Neural cell (in vitro differentiated cells): ENCODE measurements at regions not wholly inside any gene's neighbourhood (a gene's known extent, or its start where the extent isn't known, plus 50 kb on each side); places are given as distances from the start of the nearest gene placed in this dataset.

ENCODE experiments used
- H2AFZ ChIP-seq: fragments of 200-600, 300-800 bp; sonication (generic), shearing (Covaris generic); 2 replicates; pipeline ENCODE4 v1.6.0; 2014; ENCODE audit warnings: low read depth, mild to moderate bottlenecking, antibody characterized with exemption, low read length, moderate library complexity
- H3F3A ChIP-seq: fragments of 200-600 bp; shearing (Covaris generic); 2 replicates; pipeline ENCODE4 v1.6.1; 2016; ENCODE audit warnings: mild to moderate bottlenecking, moderate library complexity, mixed read lengths, antibody characterized with exemption, low read length; ENCODE audit not compliant: insufficient read depth, poor library complexity, severe bottlenecking
- H3K27ac ChIP-seq: fragments of 200-600, 300-800 bp; sonication (generic), shearing (Covaris generic); 2 replicates; pipeline ENCODE4 v1.5.1; 2014; ENCODE audit warnings: mild to moderate bottlenecking, low read length, moderate library complexity
- H3K27me3 ChIP-seq: fragments of 300-800, 200-600 bp; sonication (generic), shearing (Covaris generic); 2 replicates; pipeline ENCODE4 v1.6.0; 2014; ENCODE audit warnings: mild to moderate bottlenecking, low read depth, low read length, moderate library complexity; ENCODE audit not compliant: insufficient read depth
- H3K36me3 ChIP-seq: fragments of 300-800, 200-600 bp; sonication (generic), shearing (Covaris generic); 2 replicates; pipeline ENCODE4 v1.5.1; 2014; ENCODE audit warnings: mild to moderate bottlenecking, antibody characterized with exemption, low read length, moderate library complexity; ENCODE audit not compliant: insufficient read depth
- H3K4me2 ChIP-seq: fragments of 300-800, 200-600 bp; sonication (generic), shearing (Covaris generic); 2 replicates; pipeline ENCODE4 v1.6.0; 2014; ENCODE audit warnings: mild to moderate bottlenecking, low read length
- H3K4me3 ChIP-seq: fragments of 300-800, 200-600 bp; sonication (generic), shearing (Covaris generic); 2 replicates; pipeline ENCODE4 v1.5.1; 2014; ENCODE audit warnings: mild to moderate bottlenecking, low read length, moderate library complexity
- H3K79me2 ChIP-seq: fragments of 200-600 bp; shearing (Covaris generic); replicated peaks from 2 replicates; pipeline ENCODE4 v1.6.0; 2014; ENCODE audit warnings: mild to moderate bottlenecking, low read length, moderate library complexity; ENCODE audit not compliant: insufficient read depth
- H3K9ac ChIP-seq: fragments of 300-800, 200-600 bp; sonication (generic), shearing (Covaris generic); 2 replicates; pipeline ENCODE4 v1.6.1; 2016; ENCODE audit warnings: mild to moderate bottlenecking, low read length, mixed read lengths
- H3K9me2 ChIP-seq: fragments of 200-600 bp; shearing (Covaris generic); 2 replicates; pipeline ENCODE4 v1.6.1; 2016; ENCODE audit warnings: mild to moderate bottlenecking, low read length, mixed read lengths; ENCODE audit not compliant: insufficient read depth
- H3K9me3 ChIP-seq: fragments of 200-600, 300-800 bp; sonication (generic), shearing (Covaris generic); 2 replicates; pipeline ENCODE4 v1.6.1; 2016; ENCODE audit warnings: mild to moderate bottlenecking, mixed run types, low read length, moderate library complexity, mixed read lengths
- H4K20me1 ChIP-seq: fragments of 200-600 bp; shearing (Covaris generic); 2 replicates; pipeline ENCODE4 v1.6.1; 2016; ENCODE audit warnings: mild to moderate bottlenecking, mixed run types; ENCODE audit not compliant: insufficient read depth
- EP300 ChIP-seq: fragments of 450-650 bp; conservative IDR thresholded peaks from 2 replicates; pipeline ENCODE4 v1.6.1; 2014; ENCODE audit warnings: antibody characterized with exemption, mild to moderate bottlenecking, moderate library complexity; ENCODE audit not compliant: poor library complexity, severe bottlenecking
- EZH2 ChIP-seq: fragments of 200-600, 300-800 bp; shearing (Covaris generic), sonication (generic); IDR thresholded peaks from 2 replicates; pipeline ENCODE4 v1.6.1; 2014; ENCODE audit warnings: antibody characterized with exemption, low read length, borderline replicate concordance, mild to moderate bottlenecking; ENCODE audit not compliant: insufficient read depth, poor library complexity, severe bottlenecking
- MXI1 ChIP-seq: fragments of 450-650 bp; conservative IDR thresholded peaks from 2 replicates; pipeline ENCODE4 v1.6.1; 2014; ENCODE audit warnings: antibody characterized with exemption, mild to moderate bottlenecking; ENCODE audit not compliant: poor library complexity, severe bottlenecking
- POLR2AphosphoS5 ChIP-seq: IDR thresholded peaks from 2 replicates; pipeline ENCODE4 v1.6.1; 2012
- RAD21 ChIP-seq: fragments of 450-650 bp; conservative IDR thresholded peaks from 2 replicates; pipeline ENCODE4 v1.6.1; 2014; ENCODE audit warnings: antibody characterized with exemption, mild to moderate bottlenecking, moderate library complexity
- SMC3 ChIP-seq: fragments of 450-650 bp; conservative IDR thresholded peaks from 2 replicates; pipeline ENCODE4 v1.6.1; 2014; ENCODE audit warnings: antibody characterized with exemption, mild to moderate bottlenecking, moderate library complexity; ENCODE audit not compliant: poor library complexity
- TAF1 ChIP-seq: IDR thresholded peaks from 2 replicates; pipeline ENCODE4 v1.6.1; 2012; ENCODE audit warnings: low read depth
- TF ChIP-seq, protein P1 (sequence below): IDR thresholded peaks from 2 replicates; pipeline ENCODE4 v1.6.1; 2012; ENCODE audit warnings: borderline replicate concordance
- TF ChIP-seq, protein P2 (sequence below): fragments of 450-650 bp; IDR thresholded peaks from 2 replicates; pipeline ENCODE4 v1.5.1; 2014; ENCODE audit warnings: antibody characterized with exemption, mild to moderate bottlenecking, moderate library complexity; ENCODE audit not compliant: poor library complexity, severe bottlenecking

DNA sequence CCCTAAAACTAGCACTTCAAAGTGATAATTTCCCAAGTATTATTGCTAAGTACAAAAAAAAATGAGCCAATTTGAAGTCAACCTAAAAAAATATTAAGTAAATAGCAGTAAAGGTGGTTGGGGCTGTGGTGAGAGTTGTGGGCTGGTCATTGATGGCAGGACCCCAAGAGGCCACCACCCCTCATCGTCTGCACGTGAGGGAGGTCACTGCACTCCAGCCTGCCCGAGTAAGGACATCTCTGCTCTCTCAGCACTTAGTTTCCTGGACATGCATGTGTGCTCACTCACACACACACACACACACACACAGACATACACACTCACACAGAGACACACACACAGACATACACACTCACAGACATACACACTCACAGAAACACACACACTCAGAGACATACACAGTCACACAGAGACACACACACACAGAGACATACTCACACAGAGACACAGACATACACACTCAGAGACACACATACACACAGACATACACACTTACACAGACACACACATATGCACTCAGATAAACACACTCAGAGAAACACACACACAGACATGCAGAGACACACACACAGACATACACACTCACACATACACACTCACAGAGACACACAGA lies 127.2 kb upstream of the SOX1 start:
- Histone ChIP-seq H3F3A (no peaks in the 10 kb centered on the region), H3K4me3 (no peak overlapping the region), H3K9me2 (no peaks in the 10 kb centered on the region), H3K9ac (no peak overlapping the region), H3K9me3 (no peaks in the 10 kb centered on the region), H3K79me2 (no peaks in the 10 kb centered on the region), H2AFZ (no peak overlapping the region), H3K27ac (no peak overlapping the region), H4K20me1 (no peaks in the 10 kb centered on the region), H3K4me2 (no peak overlapping the region), H3K36me3 (no peaks in the 10 kb centered on the region), H3K27me3 (no peaks in the 10 kb centered on the region)
- TF ChIP-seq POLR2AphosphoS5 = no peak
- TF ChIP-seq RAD21 = no peak
- TF ChIP-seq, protein P1, sequence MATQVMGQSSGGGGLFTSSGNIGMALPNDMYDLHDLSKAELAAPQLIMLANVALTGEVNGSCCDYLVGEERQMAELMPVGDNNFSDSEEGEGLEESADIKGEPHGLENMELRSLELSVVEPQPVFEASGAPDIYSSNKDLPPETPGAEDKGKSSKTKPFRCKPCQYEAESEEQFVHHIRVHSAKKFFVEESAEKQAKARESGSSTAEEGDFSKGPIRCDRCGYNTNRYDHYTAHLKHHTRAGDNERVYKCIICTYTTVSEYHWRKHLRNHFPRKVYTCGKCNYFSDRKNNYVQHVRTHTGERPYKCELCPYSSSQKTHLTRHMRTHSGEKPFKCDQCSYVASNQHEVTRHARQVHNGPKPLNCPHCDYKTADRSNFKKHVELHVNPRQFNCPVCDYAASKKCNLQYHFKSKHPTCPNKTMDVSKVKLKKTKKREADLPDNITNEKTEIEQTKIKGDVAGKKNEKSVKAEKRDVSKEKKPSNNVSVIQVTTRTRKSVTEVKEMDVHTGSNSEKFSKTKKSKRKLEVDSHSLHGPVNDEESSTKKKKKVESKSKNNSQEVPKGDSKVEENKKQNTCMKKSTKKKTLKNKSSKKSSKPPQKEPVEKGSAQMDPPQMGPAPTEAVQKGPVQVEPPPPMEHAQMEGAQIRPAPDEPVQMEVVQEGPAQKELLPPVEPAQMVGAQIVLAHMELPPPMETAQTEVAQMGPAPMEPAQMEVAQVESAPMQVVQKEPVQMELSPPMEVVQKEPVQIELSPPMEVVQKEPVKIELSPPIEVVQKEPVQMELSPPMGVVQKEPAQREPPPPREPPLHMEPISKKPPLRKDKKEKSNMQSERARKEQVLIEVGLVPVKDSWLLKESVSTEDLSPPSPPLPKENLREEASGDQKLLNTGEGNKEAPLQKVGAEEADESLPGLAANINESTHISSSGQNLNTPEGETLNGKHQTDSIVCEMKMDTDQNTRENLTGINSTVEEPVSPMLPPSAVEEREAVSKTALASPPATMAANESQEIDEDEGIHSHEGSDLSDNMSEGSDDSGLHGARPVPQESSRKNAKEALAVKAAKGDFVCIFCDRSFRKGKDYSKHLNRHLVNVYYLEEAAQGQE = no peak
- TF ChIP-seq MXI1 = no peak
- TF ChIP-seq EP300 = no peak
- no peak for TF ChIP-seq EZH2
- no peak for TF ChIP-seq SMC3
- TF ChIP-seq, protein P2, sequence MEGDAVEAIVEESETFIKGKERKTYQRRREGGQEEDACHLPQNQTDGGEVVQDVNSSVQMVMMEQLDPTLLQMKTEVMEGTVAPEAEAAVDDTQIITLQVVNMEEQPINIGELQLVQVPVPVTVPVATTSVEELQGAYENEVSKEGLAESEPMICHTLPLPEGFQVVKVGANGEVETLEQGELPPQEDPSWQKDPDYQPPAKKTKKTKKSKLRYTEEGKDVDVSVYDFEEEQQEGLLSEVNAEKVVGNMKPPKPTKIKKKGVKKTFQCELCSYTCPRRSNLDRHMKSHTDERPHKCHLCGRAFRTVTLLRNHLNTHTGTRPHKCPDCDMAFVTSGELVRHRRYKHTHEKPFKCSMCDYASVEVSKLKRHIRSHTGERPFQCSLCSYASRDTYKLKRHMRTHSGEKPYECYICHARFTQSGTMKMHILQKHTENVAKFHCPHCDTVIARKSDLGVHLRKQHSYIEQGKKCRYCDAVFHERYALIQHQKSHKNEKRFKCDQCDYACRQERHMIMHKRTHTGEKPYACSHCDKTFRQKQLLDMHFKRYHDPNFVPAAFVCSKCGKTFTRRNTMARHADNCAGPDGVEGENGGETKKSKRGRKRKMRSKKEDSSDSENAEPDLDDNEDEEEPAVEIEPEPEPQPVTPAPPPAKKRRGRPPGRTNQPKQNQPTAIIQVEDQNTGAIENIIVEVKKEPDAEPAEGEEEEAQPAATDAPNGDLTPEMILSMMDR = no peak
- TF ChIP-seq TAF1 = no peak

DNA sequence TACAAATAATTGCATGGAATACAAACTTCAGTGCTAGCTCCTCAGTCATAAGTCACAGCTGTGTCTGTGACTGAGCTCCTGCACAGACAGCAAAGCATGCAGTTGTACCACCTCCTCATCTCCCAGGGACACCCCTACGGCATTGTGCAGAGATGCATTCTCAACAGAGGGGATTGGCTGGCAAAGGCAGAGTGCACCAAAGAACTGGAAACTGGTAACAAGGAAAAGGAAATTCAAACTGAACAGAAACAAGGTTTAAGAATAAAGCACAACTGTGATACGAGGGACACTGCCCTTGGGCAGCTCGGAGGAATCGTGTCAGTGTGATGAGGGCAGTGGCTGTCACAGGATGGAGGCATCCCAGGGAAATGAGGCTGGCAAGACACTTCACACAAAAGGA lies 126.1 kb upstream of the SOX1 start:
- H3K27ac ChIP-seq = no peak overlapping the region
- no peak overlapping the region for H3K4me2 ChIP-seq
- TF ChIP-seq, protein P1 = no peak
- TF ChIP-seq POLR2AphosphoS5 (no peak), TAF1 (no peak), EZH2 (no peak), RAD21 (no peak)
- TF ChIP-seq, protein P2 = no peak
- H3K79me2 ChIP-seq = no peaks in the 10 kb centered on the region
- no peaks in the 10 kb centered on the region for H4K20me1 ChIP-seq
- no peaks in the 10 kb centered on the region for H3F3A ChIP-seq
- H3K9me2 ChIP-seq = no peaks in the 10 kb centered on the region
- no peaks in the 10 kb centered on the region for H3K9me3 ChIP-seq
- H3K36me3 ChIP-seq = no peaks in the 10 kb centered on the region
- H3K27me3 ChIP-seq = no peaks in the 10 kb centered on the region
- H3K4me3 ChIP-seq = no peak overlapping the region
- no peak overlapping the region for H2AFZ ChIP-seq
- no peak overlapping the region for H3K9ac ChIP-seq
